ENCODE measurements at regions not wholly inside any gene's neighbourhood (a gene's known extent, or its start where the extent isn't known, plus 50 kb on each side); places are given as distances from the start of the nearest gene placed in this dataset.

GRCh38 chr3:147937341-147937740, 528.2 kb downstream of the ZIC1 start:
- no peak overlapping the region for H3K27ac ChIP-seq (ENCODE audit: insufficient read depth, low read length)
- in situ Hi-C loops (cut with MboI; ENCODE audit: low sequenced_read_pairs) = loop anchor here (25.0 kb wide), 1 partner anchor 1000 kb away; no protein-coding TSS in a partner anchor
- H2AK5ac ChIP-seq (ENCODE audit: low read depth, low read length) = no peak overlapping the region

More at GRCh38 chr3:147937341-147937740, 528.2 kb downstream of the ZIC1 start:
- Histone ChIP-seq H3K27me3 (ENCODE audit: control insufficient read depth, insufficient read depth, low read length) (no peaks in the 10 kb centered on the region), H3K36me3 (ENCODE audit: control insufficient read depth, insufficient read depth, low read length) (no peaks in the 10 kb centered on the region), H3K4me1 (ENCODE audit: control insufficient read depth, insufficient read depth, low read length) (no peaks in the 10 kb centered on the region), H3K9ac (ENCODE audit: low read depth, low read length) (no peak overlapping the region), H2BK15ac (ENCODE audit: low read depth, low read length) (no peak overlapping the region), H3K79me1 (ENCODE audit: low read depth in 1 of 2, low read length in 2 of 2) (no peaks in the 10 kb centered on the region), H3K18ac (ENCODE audit: low read depth, low read length) (no peak overlapping the region), H3K4me3 (ENCODE audit: insufficient read depth, low read depth, low read length) (no peak overlapping the region), H2BK5ac (ENCODE audit: low read depth, low read length, poor library complexity, severe bottlenecking) (no peak overlapping the region), H3K14ac (replicated peaks; ENCODE audit: low read depth, low read length) (no peak overlapping the region), H3K23ac (ENCODE audit: low read depth, low read length) (no peak overlapping the region), H3K9me3 (ENCODE audit: control insufficient read depth, insufficient read depth, low read length) (no peaks in the 10 kb centered on the region), H4K20me1 (ENCODE audit: insufficient read depth, low read length) (no peaks in the 10 kb centered on the region), H4K8ac (ENCODE audit: low read depth in 2 of 2, low read length in 2 of 2) (no peak overlapping the region), H3K4ac (ENCODE audit: low read depth, low read length) (no peak overlapping the region), H3K9me1 (ENCODE audit: insufficient read depth, low read length) (no peaks in the 10 kb centered on the region), H4K91ac (ENCODE audit: insufficient read depth, low read depth, low read length) (no peak overlapping the region), H2AK9ac (replicated peaks; ENCODE audit: low read depth, low read length, poor library complexity) (no peak overlapping the region), H2AFZ (replicated peaks; ENCODE audit: low read length, poor library complexity) (no peak overlapping the region), H3K56ac (ENCODE audit: extremely low read depth, insufficient read depth, low read length) (no peak overlapping the region), H3K4me2 (ENCODE audit: low read depth, low read length) (no peak overlapping the region), H2BK20ac (ENCODE audit: low read depth, low read length) (no peak overlapping the region), H2BK120ac (ENCODE audit: low read depth, low read length) (no peak overlapping the region), H4K5ac (ENCODE audit: low read depth, low read length) (no peak overlapping the region)
- CTCF ChIA-PET = no interaction called here
- intact Hi-C loops (cut with micrococcal nuclease) = no loop called here
- DNase-seq (peak; percentile 49), ATAC-seq (ENCODE audit: low read depth) (no peak)
- BruUV-seq (replicated peaks) = no TSS peak
- dilution Hi-C loops (cut with HindIII; ENCODE audit: low sequenced_read_pairs, unreplicated experiment) = no loop called here
- TF ChIP-seq CHD1 (IDR thresholded peaks at IDR 0.05; ENCODE audit: low read depth, low read length) (no peak), NFE2L2 (IDR thresholded peaks at IDR 0.05; ENCODE audit: low read depth, low read length) (no peak)
- TF ChIP-seq, protein P1, sequence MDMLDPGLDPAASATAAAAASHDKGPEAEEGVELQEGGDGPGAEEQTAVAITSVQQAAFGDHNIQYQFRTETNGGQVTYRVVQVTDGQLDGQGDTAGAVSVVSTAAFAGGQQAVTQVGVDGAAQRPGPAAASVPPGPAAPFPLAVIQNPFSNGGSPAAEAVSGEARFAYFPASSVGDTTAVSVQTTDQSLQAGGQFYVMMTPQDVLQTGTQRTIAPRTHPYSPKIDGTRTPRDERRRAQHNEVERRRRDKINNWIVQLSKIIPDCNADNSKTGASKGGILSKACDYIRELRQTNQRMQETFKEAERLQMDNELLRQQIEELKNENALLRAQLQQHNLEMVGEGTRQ (IDR thresholded peaks at IDR 0.05; ENCODE audit: low read depth, low read length) = no peak
- POLR2A ChIA-PET (ENCODE audit: unreplicated experiment) = no interaction called here

Data from IMR-90 (cell line).